ENCODE measurements at regions not wholly inside any gene's neighbourhood (a gene's known extent, or its start where the extent isn't known, plus 50 kb on each side); places are given as distances from the start of the nearest gene placed in this dataset.

GRCh38 chrX:39653691-39654090, 444.1 kb downstream of the BCOR start:
- no peak for DNase-seq

- no peak for DNase-seq
Observed at GRCh38 chrX:39654183-39654925, 443.4 kb downstream of the BCOR start.

- no peak for DNase-seq
Observed at GRCh38 chrX:39654952-39655351, 442.8 kb downstream of the BCOR start.

- peak; percentile 47 for DNase-seq
Observed at GRCh38 chrX:39661116-39661907, 436.4 kb downstream of the BCOR start.

DNA sequence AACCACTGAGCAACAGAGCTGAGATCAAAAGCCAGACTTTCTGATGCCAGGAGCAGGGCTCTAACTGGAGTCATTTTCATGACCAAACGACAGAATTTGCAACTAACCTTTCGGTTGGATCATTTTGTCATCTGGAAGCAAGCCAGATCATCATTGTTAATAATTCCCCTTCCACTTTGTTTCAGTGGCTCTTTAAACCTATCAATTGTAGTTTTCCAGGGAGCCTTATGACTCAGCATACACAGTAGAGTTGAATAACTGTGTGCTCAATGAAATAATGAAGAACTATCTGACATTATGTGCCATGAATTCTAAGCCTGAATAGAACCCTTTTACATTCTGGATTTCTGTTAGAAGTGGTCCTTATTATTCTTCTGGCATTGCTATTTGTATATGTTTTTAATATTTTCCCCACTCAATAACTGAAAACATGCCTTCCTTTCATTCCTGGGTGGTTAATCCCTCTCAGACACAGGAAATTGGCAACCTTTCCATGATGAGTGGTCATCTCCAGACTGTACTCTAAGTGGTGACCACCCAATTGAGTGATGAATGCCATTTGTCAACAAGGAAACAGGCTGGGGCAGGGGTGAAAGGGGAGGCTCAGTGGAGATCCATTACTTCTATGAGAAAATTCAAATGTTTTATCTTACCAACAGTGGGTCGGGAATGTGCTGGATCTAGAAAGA, 431.8 kb downstream of the BCOR start:
- DNase-seq: peak; percentile 86

DNA sequence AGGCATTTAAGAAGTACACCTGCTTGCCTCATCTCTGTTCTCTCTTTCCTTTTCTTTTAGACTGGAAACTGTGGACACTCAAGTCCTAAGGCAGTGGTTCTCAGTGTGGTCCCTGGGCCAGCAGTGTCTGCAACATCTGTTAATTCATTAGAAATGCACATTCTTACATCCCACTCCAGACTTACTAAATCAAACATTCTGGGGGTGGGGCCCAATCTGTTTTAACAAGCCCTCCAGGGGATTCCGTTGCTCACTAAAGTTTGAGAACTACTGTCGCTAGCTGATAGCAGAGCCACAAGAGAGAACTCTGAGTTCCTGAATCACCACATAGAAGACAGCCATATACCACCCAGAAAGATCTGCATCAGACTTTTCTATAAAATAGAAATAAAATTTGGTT, 430.6 kb downstream of the BCOR start:
- peak; percentile 65 for DNase-seq

- DNase-seq: no peak
Observed at GRCh38 chrX:39667736-39668482, 429.8 kb downstream of the BCOR start.

DNA sequence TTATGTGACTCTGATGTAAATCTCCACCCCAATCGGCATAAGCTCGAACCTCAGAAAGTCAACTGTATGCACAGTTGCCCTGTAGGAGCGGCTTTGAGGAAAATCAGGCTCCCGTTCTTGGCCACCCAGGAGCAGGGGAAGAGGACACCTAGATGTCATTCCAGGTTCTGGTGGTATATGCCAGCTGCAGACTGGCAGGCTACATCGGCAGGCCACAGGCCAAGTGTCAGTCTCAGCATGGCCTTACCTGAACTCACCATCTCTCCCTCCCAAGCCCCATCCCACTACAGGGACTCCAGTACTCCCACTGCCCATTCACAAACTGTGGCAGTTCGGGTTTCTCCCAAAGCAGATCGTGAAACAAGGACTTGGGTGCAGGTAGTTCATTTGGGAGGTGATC, 428.1 kb downstream of the BCOR start:
- DNase-seq: no peak

- DNase-seq: peak; percentile 77
Observed at GRCh38 chrX:39670281-39670680, 427.5 kb downstream of the BCOR start.

- no peak for DNase-seq
Observed at GRCh38 chrX:39672405-39672804, 425.4 kb downstream of the BCOR start.

- no peak for DNase-seq
Observed at GRCh38 chrX:39674490-39675161, 423.1 kb downstream of the BCOR start.

- no peak for DNase-seq
Observed at GRCh38 chrX:39675162-39675553, 422.6 kb downstream of the BCOR start.

DNA sequence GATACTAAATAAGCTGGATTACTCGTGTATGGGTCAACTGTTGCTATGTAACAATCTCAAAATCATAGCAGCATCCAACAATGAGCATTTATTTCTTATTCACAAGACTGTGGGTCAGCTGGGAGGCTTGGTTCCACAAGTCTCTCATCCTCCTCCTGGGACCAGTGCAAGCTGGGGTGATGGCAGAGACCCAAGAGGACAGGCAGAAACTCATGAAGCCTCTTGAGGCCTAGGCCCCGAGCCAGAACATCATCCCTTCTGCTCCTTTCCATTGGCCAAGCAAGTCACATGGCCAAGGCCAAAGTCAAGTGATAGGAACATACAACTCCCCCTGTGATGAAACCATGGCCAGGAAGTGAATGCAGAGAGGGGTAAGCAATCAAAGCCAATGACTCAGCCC, 422.1 kb downstream of the BCOR start:
- DNase-seq: peak; percentile 41

- no peak for DNase-seq
Observed at GRCh38 chrX:39676434-39676833, 421.3 kb downstream of the BCOR start.

- DNase-seq: no peak
Observed at GRCh38 chrX:39677585-39677977, 420.2 kb downstream of the BCOR start.

DNA sequence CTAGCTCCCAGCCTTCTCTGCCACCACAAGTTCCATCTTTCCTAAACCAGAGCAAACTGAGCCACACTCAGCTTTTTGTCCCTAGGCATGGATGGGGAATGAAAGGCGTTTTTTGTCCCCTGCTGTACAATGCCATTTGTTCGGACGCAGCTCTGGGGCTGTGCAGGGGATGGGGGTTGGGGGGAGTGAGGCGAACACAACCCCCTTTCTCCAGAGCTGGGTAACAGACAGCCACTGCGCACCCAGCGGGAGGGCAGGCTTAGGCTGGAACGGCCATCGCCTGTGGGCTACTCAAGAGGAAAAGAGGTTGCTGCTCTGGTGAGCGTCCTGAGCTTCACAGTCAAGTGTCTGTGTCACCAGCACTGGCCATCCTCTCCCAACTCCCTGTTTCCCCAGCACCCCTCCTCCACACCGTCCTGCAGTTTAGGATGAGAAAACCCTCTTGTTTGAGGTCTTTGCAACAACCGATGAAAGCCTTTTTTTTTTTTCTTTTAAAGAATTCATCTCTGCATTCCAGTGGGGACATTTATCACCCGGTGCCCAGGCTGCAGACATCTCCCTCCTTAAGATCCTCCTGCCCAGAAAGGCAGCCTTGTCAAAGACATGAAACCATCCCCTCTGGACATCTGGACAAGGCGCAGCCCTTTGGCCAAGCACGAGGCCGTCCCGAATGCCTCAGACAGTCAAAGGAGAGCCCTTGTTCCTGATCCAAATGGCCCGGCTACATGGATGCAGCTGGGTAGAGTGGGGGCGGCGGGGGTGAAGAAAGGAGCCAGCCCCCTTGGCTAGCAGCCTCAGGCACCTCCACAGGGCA, 419.6 kb downstream of the BCOR start:
- DNase-seq: peak; percentile 46

GRCh38 chrX:39678914-39679313, 418.8 kb downstream of the BCOR start:
- DNase-seq: no peak

GRCh38 chrX:39679497-39680157, 418.1 kb downstream of the BCOR start:
- no peak for DNase-seq

GRCh38 chrX:39681885-39682284, 415.9 kb downstream of the BCOR start:
- no peak for DNase-seq

- DNase-seq: no peak
Observed at GRCh38 chrX:39682778-39683177, 415.0 kb downstream of the BCOR start.

DNA sequence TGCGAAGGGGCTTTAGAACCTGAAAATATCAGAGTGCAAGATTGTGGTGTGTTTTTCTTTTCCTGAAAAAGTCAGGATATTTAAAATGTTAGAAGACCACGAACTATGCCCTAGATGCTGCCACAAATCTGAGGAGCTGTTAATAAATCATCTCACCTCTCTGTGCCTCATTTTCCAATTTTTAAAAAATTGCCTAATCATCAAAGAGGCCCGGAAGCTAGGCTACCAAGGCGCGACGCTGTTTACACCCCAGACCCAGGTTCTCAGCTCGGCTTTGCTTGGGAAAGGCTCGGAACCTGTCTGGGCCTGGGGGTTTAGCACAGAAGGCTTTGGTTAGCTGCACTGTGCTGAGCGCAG, 409.6 kb downstream of the BCOR start:
- no peak for DNase-seq
